HUES6 (cell line): ENCODE measurements at regions not wholly inside any gene's neighbourhood (a gene's known extent, or its start where the extent isn't known, plus 50 kb on each side); places are given as distances from the start of the nearest gene placed in this dataset.

Experiments
- H3K27ac ChIP-seq: 2 replicates; pipeline ENCODE4 v1.7.0; 2013; ENCODE audit warnings: low read depth, mild to moderate bottlenecking, low read length, inconsistent platforms
- H3K27me3 ChIP-seq: 2 replicates; pipeline ENCODE4 v1.6.1; 2013; ENCODE audit warnings: low read length; ENCODE audit not compliant: control insufficient read depth, insufficient read depth
- H3K36me3 ChIP-seq: 2 replicates; pipeline ENCODE4 v1.6.1; 2013; ENCODE audit warnings: low read length; ENCODE audit not compliant: control insufficient read depth, insufficient read depth
- H3K4me1 ChIP-seq: 2 replicates; pipeline ENCODE4 v1.6.1; 2013; ENCODE audit warnings: low read length; ENCODE audit not compliant: control insufficient read depth, insufficient read depth
- H3K4me3 ChIP-seq: 2 replicates; pipeline ENCODE4 v1.5.1; 2013; ENCODE audit warnings: low read depth, low read length
- H3K9ac ChIP-seq: one replicate; pipeline ENCODE4 v1.6.1; 2013; ENCODE audit warnings: mild to moderate bottlenecking, low read length
- H3K9me3 ChIP-seq: 2 replicates; pipeline ENCODE4 v1.6.1; 2013; ENCODE audit warnings: low read depth, low read length; ENCODE audit not compliant: control insufficient read depth, insufficient read depth

DNA sequence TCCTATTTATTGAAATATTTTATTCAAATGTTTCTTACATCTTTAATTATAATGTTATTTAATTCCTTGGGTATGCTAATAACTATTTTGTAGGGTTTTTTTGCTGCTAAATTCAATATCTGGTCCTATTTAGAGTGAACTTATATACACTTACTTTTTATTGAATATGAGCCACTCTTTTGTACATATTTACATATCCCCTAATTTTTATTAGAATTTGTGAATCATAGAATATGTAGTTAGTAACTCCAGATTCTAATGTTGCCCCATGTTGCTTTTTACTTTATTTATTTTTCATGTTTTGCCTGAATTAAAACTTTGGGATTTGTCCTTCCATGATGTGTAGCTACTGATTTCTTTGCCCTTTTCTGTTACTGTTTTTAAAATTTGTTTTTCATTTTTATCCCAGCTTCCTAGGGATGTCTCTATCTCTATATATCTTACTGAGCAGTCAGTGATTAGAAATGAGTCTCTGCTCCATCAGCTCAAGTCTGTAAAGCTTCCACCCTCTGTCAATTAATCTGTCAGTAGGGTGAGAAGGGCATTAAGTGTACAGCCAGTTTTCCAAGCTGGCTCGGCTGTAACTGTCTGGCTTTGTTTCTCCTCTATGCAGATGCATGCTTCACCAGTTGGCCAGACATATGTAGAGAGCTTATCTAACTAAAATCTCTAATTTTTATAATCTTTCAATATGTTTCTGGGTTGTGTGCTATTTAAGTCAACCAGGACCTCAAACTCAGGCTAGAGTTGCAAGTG, 256.9 kb downstream of the CDH19 start:
- Histone ChIP-seq H3K9ac (no peak overlapping the region), H3K36me3 (no peaks in the 10 kb centered on the region), H3K9me3 (no peaks in the 10 kb centered on the region), H3K4me1 (no peaks in the 10 kb centered on the region), H3K27ac (no peak overlapping the region), H3K4me3 (no peak overlapping the region), H3K27me3 (no peaks in the 10 kb centered on the region)

DNA sequence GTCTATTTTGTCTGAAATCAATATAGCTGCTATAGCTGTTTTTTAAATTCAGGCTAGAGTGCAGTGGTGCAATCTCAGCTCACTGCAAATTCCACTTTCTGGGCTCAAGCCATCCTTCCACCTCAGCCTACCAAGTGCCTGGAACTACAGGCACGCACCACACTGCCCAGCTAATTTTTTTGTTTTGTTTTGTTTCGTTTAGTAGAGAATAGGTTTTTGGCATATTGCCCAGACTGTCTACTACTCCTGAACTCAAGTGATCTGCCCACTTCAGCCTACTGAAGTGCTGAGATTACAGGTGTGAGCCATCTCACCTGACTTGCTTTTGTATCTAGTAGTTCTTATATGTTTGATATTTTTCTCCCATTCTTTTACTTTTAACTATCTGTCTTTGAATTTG, 259.7 kb downstream of the CDH19 start:
- Histone ChIP-seq H3K27me3 (no peaks in the 10 kb centered on the region), H3K4me1 (no peaks in the 10 kb centered on the region), H3K9ac (no peak overlapping the region), H3K36me3 (no peaks in the 10 kb centered on the region), H3K27ac (no peak overlapping the region), H3K9me3 (no peaks in the 10 kb centered on the region), H3K4me3 (no peak overlapping the region)

DNA sequence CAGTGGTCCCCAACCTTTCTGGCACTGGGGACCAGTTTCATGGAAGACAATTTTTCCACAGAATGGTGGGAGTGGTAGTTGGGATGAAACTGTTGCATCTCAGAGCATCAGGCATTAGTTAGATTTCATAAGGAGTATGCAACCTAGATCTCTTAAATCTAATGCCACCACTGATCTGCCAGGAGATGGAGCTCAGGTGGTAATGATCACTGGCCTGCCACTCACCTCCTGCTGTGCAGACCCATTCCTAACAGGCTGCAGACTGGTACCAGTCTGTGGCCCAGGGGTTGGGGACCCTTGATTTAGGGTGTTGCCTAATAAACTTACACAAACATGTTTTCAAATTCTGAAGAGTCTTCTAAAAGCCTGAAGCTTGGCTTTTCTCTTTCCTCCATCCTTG, 261.3 kb downstream of the CDH19 start:
- H3K4me1 ChIP-seq = no peaks in the 10 kb centered on the region
- H3K9me3 ChIP-seq = no peaks in the 10 kb centered on the region
- no peak overlapping the region for H3K9ac ChIP-seq
- H3K36me3 ChIP-seq = no peaks in the 10 kb centered on the region
- H3K27me3 ChIP-seq = no peaks in the 10 kb centered on the region
- no peak overlapping the region for H3K27ac ChIP-seq
- no peak overlapping the region for H3K4me3 ChIP-seq

DNA sequence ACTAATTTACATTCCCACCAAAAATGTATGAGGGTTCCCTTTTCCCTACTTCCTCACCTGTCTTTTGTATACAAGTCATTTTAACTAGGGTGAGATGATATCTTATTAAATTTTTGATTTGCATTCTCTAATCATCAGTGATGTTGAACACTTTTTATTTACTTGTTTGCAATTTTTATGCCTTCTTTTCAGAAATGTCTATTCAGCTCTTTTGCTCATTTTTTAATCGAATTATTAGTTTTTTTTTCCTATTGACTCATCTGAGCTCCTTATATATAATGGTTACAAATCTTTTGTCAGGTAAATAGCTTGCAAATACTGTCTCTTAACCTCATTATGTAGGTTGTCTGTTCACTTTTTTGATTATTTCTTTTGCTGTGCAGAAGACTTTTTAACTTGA, 269.4 kb downstream of the CDH19 start:
- no peaks in the 10 kb centered on the region for H3K9me3 ChIP-seq
- no peak overlapping the region for H3K4me3 ChIP-seq
- no peaks in the 10 kb centered on the region for H3K4me1 ChIP-seq
- no peaks in the 10 kb centered on the region for H3K27me3 ChIP-seq
- H3K36me3 ChIP-seq = no peaks in the 10 kb centered on the region
- H3K9ac ChIP-seq = no peak overlapping the region
- no peak overlapping the region for H3K27ac ChIP-seq

DNA sequence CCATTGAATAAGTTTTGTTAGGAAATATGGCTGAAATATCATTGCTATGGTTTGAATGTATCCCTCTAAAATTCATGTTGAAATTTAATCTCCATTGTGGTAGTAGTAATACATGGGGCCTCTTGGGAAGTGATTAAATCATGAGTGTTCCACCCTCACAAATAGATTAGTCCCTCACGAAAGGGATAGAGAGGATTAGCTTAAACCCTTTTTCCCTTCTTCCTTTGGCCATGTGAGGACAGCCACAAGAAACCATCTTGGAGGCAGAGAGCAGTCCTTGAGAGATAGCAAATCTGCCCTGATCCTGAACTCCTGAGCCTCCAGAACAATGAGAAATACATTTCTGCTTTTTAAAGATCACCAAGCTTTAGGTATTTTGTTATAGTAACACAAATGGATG, 274.2 kb downstream of the CDH19 start:
- Histone ChIP-seq H3K27me3 (no peaks in the 10 kb centered on the region), H3K9ac (no peak overlapping the region), H3K4me3 (no peak overlapping the region), H3K36me3 (no peaks in the 10 kb centered on the region), H3K27ac (no peak overlapping the region), H3K4me1 (peaks cover 7% of the 10 kb centered on the region; the same call in 1 of the 2 replicates), H3K9me3 (no peaks in the 10 kb centered on the region)

DNA sequence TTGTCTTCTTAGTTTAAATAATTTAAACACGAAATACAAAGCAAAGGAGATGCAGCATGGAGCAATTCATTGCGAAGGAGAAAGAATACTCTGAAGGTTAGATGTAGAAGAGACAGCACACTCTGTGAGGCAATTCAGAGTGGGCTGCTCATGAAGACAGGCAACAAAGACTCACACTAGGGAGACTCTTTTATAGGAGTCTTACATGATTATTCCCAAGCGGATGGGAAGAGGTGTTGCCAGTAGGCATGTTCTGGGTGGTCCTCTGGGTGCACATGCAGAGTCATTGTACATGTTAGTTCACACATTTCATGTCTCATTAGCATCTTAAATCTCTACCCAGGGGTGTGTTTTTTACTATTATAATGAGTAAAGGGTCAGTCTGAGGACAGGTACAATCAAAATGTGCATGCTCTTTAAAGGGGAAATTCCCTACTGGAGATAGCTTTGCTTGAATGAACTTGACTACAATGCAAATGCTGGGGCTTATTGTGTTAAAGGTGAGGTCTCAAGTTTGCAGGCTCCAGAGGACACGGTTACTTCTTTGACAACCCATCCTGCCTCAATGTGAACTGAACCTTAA, 275.5 kb downstream of the CDH19 start:
- H3K9ac ChIP-seq = no peak overlapping the region
- no peaks in the 10 kb centered on the region for H3K27me3 ChIP-seq
- no peak overlapping the region for H3K4me3 ChIP-seq
- no peak overlapping the region for H3K27ac ChIP-seq
- peaks cover 7% of the 10 kb centered on the region; the same call in 1 of the 2 replicates for H3K4me1 ChIP-seq
- H3K9me3 ChIP-seq = no peaks in the 10 kb centered on the region
- no peaks in the 10 kb centered on the region for H3K36me3 ChIP-seq

DNA sequence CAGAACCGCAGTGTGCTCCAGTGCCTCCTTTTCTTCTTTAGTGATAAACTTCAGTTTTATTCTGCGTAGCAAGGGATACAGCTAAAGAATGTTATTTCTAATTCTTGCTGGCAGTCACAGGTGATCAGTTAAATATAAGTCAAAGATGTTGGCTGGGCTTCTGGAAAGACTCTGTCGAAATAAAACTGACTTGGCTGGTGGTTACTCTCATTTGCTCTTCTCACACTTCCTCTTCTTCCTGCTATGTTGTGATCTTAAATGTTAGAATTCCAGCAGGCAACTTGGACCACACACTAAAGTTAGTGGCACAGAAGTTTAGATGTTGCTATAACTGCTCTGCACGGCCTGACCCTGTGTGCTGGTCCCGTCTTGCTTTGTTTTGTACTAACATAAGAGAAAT, 278.6 kb downstream of the CDH19 start:
- no peaks in the 10 kb centered on the region for H3K36me3 ChIP-seq
- peaks cover 7% of the 10 kb centered on the region; the same call in 1 of the 2 replicates for H3K4me1 ChIP-seq
- no peaks in the 10 kb centered on the region for H3K27me3 ChIP-seq
- no peak overlapping the region for H3K9ac ChIP-seq
- H3K9me3 ChIP-seq = no peaks in the 10 kb centered on the region
- H3K27ac ChIP-seq = no peak overlapping the region
- H3K4me3 ChIP-seq = no peak overlapping the region

DNA sequence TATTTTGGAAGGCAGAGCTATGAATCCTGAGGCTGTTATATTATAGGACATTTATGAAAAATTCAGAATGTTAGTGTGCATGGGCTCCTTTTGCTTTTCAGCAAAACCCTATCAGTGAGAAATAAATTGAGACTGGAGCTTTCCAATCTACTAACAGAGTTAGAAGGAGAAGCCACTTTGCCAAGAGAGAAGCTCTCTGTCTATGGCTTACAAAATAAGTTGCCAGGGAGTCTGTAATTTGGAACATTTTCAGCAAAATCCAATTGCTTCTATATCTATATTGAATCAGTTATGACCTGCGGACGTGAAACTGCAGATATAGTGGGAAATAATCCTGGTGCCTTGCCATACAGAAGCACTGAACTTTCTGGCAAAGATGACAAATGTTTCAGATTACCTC, 279.3 kb downstream of the CDH19 start:
- peaks cover 7% of the 10 kb centered on the region; the same call in 1 of the 2 replicates for H3K4me1 ChIP-seq
- H3K4me3 ChIP-seq = no peak overlapping the region
- no peaks in the 10 kb centered on the region for H3K9me3 ChIP-seq
- H3K9ac ChIP-seq = no peak overlapping the region
- no peaks in the 10 kb centered on the region for H3K36me3 ChIP-seq
- H3K27ac ChIP-seq = no peak overlapping the region
- H3K27me3 ChIP-seq = no peaks in the 10 kb centered on the region

DNA sequence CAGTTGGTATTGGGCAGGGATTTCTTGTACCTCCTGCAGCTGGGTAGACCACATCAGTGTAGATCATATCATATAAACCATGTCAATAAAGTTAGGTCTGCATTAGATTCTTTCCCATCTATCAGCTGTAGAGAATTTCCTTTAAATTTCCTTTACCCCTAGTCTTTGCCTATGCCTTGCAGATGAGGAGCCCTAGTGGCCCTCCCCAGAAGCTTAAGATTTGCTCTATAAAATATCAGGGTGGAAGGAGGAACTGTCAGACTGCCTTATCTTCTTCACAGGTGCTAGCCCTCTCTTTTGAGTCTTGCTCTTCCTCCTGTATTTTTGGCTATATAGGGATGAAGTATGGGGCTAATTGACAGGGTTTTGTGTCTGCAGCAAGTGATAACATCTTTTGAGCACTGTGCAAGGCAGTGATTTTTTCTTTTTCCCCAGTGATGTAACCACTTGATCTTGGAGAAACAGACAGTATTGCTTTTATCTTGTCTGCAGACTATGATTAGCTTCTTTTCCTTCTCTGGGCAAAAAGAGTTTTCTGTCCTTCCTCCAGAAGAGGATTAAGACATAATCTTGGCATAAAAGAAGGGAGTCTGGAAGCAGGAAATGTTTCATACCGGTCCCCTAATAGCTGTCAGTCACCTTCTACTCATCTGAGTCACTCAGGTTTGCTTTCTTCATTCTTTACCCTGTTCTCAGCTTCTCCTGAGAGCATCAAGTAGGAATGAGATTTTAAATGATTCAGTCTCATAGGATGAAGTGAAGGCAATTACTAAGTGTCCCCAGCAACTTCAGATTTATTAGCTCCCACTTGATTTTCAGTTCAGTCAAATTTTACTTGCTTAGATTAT, 286.4 kb downstream of the CDH19 start:
- Histone ChIP-seq H3K27ac (no peak overlapping the region), H3K4me1 (peaks cover 13% of the 10 kb centered on the region), H3K36me3 (no peaks in the 10 kb centered on the region), H3K9me3 (no peaks in the 10 kb centered on the region), H3K27me3 (no peaks in the 10 kb centered on the region), H3K4me3 (no peak overlapping the region), H3K9ac (no peak overlapping the region)

DNA sequence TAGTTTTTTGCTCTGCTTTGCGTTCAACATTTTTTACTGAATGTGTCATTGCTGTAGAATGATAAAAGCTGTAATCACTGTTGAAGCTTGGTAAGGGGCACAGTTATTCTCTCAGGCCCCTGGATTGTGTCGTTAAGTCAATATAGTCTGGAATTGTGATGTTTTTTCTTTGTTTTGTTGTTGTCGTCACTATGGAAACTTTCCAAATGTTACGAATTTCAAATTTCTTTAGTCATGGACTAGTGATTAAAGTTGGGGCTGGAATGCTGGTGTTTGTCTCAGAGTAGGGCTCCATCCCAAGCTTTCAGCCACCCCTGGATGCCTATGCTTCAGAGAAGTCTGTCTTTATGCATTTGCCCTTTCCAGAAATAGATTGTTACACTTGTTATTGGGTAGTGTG, 287.2 kb downstream of the CDH19 start:
- H3K9ac ChIP-seq = no peak overlapping the region

DNA sequence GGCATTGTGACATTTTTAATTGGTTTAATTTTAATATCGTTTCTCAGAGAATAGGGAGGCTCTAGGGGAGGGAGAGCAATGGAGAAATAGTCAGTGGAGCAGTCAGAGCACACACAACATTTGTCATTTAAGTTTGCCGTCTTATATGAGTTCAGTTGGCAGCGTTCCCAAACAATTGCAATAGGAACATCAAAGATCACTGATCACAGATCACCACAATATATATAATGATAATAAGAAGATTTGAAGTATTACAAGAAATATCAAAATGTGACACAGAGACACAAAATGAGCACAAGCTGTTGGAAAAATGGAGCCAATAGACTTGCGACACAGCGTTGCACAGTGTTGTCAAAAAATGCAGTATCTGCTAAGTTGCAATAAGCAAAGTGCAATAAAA, 303.7 kb downstream of the CDH19 start:
- H3K4me3 ChIP-seq = no peak overlapping the region
- no peaks in the 10 kb centered on the region for H3K4me1 ChIP-seq
- H3K27me3 ChIP-seq = no peaks in the 10 kb centered on the region

More for the DNA sequence above, 287.2 kb downstream of the CDH19 start:
- H3K27me3 ChIP-seq = no peaks in the 10 kb centered on the region
- no peaks in the 10 kb centered on the region for H3K36me3 ChIP-seq
- H3K9me3 ChIP-seq = no peaks in the 10 kb centered on the region
- no peak overlapping the region for H3K4me3 ChIP-seq
- H3K27ac ChIP-seq = no peak overlapping the region
- H3K4me1 ChIP-seq = peaks cover 13% of the 10 kb centered on the region

More for the DNA sequence above, 303.7 kb downstream of the CDH19 start:
- Histone ChIP-seq H3K36me3 (no peaks in the 10 kb centered on the region), H3K9me3 (no peaks in the 10 kb centered on the region), H3K9ac (no peak overlapping the region), H3K27ac (no peak overlapping the region)
